ENCODE measurements at regions not wholly inside any gene's neighbourhood (a gene's known extent, or its start where the extent isn't known, plus 50 kb on each side); places are given as distances from the start of the nearest gene placed in this dataset.
"Not testable (repeated sequence)": the region's sequence is repeated elsewhere in the genome, so short reads cannot be mapped to it uniquely, and the experiment has no call there.

DNA sequence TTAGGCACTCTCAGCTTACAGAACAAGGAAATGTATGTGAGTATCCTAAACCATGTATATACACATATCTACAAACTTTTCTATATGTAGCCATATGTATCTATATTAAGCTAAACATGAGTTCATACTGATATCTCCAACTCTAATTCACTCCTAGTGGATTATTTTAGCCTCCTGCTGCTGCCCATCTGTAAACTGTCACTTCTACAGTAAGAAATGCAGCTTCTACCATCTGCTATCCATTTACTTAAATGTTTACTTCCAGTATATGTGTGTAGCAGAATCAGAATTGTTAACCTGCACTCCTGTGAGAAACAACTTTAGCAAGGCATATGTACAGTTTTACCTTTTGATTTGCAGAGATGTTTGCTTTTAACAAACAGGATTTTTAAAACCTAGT, 478.5 kb upstream of the CBLB start:
- H3K36me3 ChIP-seq = no peaks in the 10 kb centered on the region
- no peak overlapping the region for H3K27ac ChIP-seq
- FAIRE-seq (no peak), DNase-seq (no peak), ATAC-seq (no peak)
- intact Hi-C loops (cut with DNase I) = no loop called here
- no peaks in the 10 kb centered on the region for H3K4me1 ChIP-seq
- no peak overlapping the region for H3K4me3 ChIP-seq
- H3K27me3 ChIP-seq = no peaks in the 10 kb centered on the region
- TF ChIP-seq, protein P1, sequence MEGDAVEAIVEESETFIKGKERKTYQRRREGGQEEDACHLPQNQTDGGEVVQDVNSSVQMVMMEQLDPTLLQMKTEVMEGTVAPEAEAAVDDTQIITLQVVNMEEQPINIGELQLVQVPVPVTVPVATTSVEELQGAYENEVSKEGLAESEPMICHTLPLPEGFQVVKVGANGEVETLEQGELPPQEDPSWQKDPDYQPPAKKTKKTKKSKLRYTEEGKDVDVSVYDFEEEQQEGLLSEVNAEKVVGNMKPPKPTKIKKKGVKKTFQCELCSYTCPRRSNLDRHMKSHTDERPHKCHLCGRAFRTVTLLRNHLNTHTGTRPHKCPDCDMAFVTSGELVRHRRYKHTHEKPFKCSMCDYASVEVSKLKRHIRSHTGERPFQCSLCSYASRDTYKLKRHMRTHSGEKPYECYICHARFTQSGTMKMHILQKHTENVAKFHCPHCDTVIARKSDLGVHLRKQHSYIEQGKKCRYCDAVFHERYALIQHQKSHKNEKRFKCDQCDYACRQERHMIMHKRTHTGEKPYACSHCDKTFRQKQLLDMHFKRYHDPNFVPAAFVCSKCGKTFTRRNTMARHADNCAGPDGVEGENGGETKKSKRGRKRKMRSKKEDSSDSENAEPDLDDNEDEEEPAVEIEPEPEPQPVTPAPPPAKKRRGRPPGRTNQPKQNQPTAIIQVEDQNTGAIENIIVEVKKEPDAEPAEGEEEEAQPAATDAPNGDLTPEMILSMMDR (IDR thresholded peaks at IDR 0.05) = no peak
- H3K9me3 ChIP-seq = no peaks in the 10 kb centered on the region

DNA sequence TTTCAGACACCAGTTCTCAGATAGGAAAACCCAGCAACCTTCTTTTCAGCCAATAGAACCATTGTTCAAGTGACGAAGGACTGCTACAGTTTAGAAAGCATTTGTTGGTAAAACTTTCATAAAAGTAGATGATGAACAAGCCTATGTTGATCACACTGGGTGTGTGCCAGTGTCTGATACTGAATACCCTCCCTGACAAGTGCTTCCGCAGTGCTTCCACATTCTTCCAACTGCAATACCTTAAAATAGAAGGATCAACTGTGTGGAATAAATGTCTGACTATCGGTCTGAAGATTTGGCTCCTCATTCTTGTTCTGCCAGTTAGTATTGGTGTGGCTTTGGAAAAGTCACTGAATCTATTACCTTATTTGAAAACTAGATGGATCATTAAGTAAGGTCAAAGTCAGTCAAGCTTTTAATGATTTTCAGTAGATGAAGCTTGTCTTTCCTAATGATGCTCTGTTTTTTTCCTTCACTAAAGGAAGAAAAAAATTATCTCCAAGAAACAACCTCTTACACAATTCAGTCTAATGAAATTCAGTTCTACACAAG, 479.4 kb upstream of the CBLB start:
- TF ChIP-seq, protein P1 (IDR thresholded peaks at IDR 0.05) = no peak
- intact Hi-C loops (cut with DNase I) = no loop called here
- 75 to 84% methylated on average over 3 of the region's 3 CpGs for WGBS, 2 donors
- Histone ChIP-seq H3K36me3 (no peaks in the 10 kb centered on the region), H3K4me1 (no peaks in the 10 kb centered on the region), H3K4me3 (no peak overlapping the region), H3K27ac (no peak overlapping the region), H3K27me3 (no peaks in the 10 kb centered on the region), H3K9me3 (no peaks in the 10 kb centered on the region)
- no peak for ATAC-seq
- no peak for FAIRE-seq
- no peak for DNase-seq

DNA sequence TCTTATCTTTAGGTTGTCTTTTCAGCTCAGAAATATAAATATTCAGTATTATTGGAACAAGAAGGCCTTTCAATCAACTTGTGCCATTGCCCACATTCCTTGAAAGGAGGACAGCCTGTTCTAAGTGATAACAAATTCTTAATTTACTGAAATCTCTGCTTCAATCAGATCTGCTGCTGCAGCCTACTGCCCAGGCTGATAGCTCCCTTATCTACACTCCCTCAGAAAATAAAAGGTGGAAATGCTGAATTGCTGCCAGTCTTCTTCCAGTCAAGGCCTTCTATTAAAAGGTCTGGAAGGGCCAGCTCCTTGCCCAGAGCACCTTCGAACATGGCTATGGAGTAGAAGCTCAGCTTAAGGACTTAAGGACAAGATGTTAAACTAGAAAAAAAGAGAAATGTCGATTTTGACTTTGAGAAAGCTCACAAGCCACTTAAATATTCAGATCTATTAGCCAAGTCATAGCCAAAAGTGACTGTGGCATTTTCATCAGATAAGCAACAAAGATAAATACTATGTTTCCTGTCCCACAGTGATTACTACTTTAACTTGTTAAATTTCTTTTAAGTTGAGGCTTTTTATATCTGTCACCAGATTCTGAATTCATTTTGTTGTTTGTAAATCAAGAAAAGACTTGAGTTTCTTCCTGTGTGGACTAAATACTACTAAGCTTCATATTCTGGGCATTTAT, 480.5 kb upstream of the CBLB start:
- Histone ChIP-seq H3K9me3 (no peaks in the 10 kb centered on the region), H3K36me3 (no peaks in the 10 kb centered on the region), H3K27me3 (no peaks in the 10 kb centered on the region), H3K4me1 (no peaks in the 10 kb centered on the region), H3K4me3 (no peak overlapping the region), H3K27ac (no peak overlapping the region)
- ATAC-seq (peak in 1 of 4 donors; percentile 52), FAIRE-seq (no peak), DNase-seq (no peak)
- intact Hi-C loops (cut with DNase I) = no loop called here
- TF ChIP-seq, protein P1 (IDR thresholded peaks at IDR 0.05) = no peak
- WGBS, 2 donors = 36 to 38% methylated on average over 2 of the region's 2 CpGs

DNA sequence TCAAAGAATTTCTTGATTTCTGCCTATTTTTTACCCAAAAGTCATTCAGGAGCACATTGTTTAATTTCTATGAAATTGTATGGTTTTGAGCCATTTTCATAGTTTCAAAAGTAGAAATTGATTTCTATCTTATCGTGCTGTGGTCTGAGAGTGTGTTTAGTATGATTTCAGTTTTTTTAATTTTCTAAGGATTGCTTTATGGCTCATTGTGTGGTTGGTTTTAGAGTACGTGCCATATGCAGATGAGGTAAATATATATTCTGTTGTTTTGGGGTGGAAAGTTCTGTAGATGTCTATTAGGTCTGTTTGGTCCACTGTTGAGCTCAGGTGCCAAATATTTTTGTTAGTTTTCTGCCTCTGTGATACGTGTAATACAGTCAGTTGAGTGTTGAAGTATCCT, 487.1 kb upstream of the CBLB start:
- ATAC-seq = no peak
- FAIRE-seq = no peak

DNA sequence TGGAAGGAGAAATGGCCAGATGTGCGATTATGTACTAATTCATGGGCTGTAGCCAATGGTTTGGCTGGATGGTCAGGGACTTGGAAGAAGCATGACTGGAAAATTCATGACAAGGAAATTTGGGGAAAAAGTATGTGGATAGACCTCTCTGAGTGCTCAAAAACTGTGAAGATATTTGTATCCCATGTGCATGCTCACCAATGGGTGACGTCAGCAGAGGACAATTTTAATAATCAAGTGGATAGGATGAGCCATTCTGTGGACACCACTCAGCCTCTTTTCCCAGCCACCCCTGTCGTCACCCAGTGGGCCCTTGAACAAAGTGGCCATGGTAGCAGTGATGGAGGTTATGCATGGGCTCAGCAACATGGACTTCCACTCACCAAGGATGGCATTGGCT, 490.9 kb upstream of the CBLB start:
- ATAC-seq (no peak), FAIRE-seq (no peak), DNase-seq (no peak)
- Histone ChIP-seq H3K9me3 (no peaks in the 10 kb centered on the region), H3K36me3 (no peaks in the 10 kb centered on the region), H3K4me1 (no peaks in the 10 kb centered on the region), H3K27ac (no peak overlapping the region), H3K4me3 (no peak overlapping the region), H3K27me3 (no peaks in the 10 kb centered on the region)
- TF ChIP-seq, protein P1 (IDR thresholded peaks at IDR 0.05) = no peak
- intact Hi-C loops (cut with DNase I) = no loop called here
- WGBS, 2 donors = 51 to 68% methylated on average over 3 of the region's 3 CpGs

More for the DNA sequence above, 487.1 kb upstream of the CBLB start:
- no peak overlapping the region for H3K27ac ChIP-seq
- TF ChIP-seq, protein P1 (IDR thresholded peaks at IDR 0.05) = no peak
- DNase-seq = no peak
- intact Hi-C loops (cut with DNase I) = no loop called here
- H3K36me3 ChIP-seq = no peaks in the 10 kb centered on the region
- no peak overlapping the region for H3K4me3 ChIP-seq
- no peaks in the 10 kb centered on the region for H3K9me3 ChIP-seq
- no peaks in the 10 kb centered on the region for H3K27me3 ChIP-seq
- 53 to 69% methylated on average over 3 of the region's 3 CpGs for WGBS, 2 donors
- H3K4me1 ChIP-seq = no peaks in the 10 kb centered on the region

DNA sequence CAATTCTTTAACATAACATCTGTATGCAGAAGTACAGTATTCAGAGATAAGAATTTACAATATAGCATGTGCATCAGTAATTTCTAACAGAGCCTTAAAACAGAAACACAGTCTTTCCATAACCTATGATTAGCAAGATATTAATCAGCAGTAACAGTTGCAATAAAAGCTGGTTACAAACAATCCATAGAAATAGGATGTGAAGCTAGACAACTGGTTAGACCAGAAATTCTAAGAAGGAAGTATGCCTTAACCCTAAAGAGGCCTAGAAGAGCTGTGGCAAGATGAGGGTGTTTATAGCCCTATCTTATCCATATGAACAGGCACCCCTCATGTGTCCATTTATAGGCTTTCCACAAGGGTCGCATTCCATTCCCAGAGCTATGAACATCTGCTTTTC, 492.1 kb upstream of the CBLB start:
- ATAC-seq; DNase-seq; H3K27me3 ChIP-seq; H3K27ac ChIP-seq; FAIRE-seq; H3K4me3 ChIP-seq; intact Hi-C loops (cut with DNase I); H3K36me3 ChIP-seq; H3K9me3 ChIP-seq; H3K4me1 ChIP-seq: not testable (repeated sequence)
- WGBS, 2 donors = 83 to 100% methylated on average over 1 of the region's 1 CpG

Measured in pancreas (tissue), 10 donors.